K562 (cell line): ENCODE measurements at regions not wholly inside any gene's neighbourhood (a gene's known extent, or its start where the extent isn't known, plus 50 kb on each side); places are given as distances from the start of the nearest gene placed in this dataset.

ENCODE experiments used
- ARID4B ChIP-seq: sonication (generic); formaldehyde crosslinking; IDR thresholded peaks from 2 replicates; pipeline ENCODE4 v1.8.0; 2022; ENCODE audit warnings: mild to moderate bottlenecking, missing genetic modification reagents
- ATF7 ChIP-seq: fragments of 450-650 bp; IDR thresholded peaks from 2 replicates; pipeline ENCODE4 v1.7.1; 2014; ENCODE audit warnings: mild to moderate bottlenecking, moderate library complexity
- CTCF ChIP-seq, 3 experiments: IDR thresholded peaks in 2 of 3; conservative IDR thresholded peaks in 1 of 3; 2 replicates each; pipeline ENCODE4 v1.5.1; 2011 to 2012; ENCODE audit warnings: low read length in 3 of 3, mild to moderate bottlenecking in 3 of 3, control low read depth in 2 of 3, improper control_type of control experiment in 1 of 3, inconsistent platforms in 1 of 3, low read depth in 1 of 3, mixed read lengths in 1 of 3, moderate library complexity in 1 of 3; ENCODE audit not compliant: insufficient read depth in 2 of 3
- EHMT2 ChIP-seq: fragments of 450-650 bp; IDR thresholded peaks from 2 replicates; pipeline ENCODE4 v1.6.1; 2018; ENCODE audit warnings: antibody characterized with exemption
- EP300 ChIP-seq: IDR thresholded peaks from 2 replicates; pipeline ENCODE4 v1.6.1; 2012; ENCODE audit warnings: low read length, improper control_type of control experiment
- ESRRA ChIP-seq: fragments of 450-650 bp; IDR thresholded peaks from 2 replicates; pipeline ENCODE4 v1.6.1; 2014; ENCODE audit warnings: low read depth, mild to moderate bottlenecking, moderate library complexity, borderline replicate concordance
- FOSL1 ChIP-seq: fragments of 200-800 bp; sonication (Bioruptor generic); conservative IDR thresholded peaks from 2 replicates; pipeline ENCODE4 v1.6.1; 2016; ENCODE audit warnings: missing genetic modification characterization, missing compliant biosample characterization
- FOXP1 ChIP-seq: sonication (generic); formaldehyde crosslinking; IDR thresholded peaks from 2 replicates; pipeline ENCODE4 v1.8.0; 2022; ENCODE audit warnings: mild to moderate bottlenecking, missing genetic modification reagents
- POLR2H ChIP-seq: IDR thresholded peaks from 2 replicates; pipeline ENCODE4 v1.6.1; 2016; ENCODE audit warnings: missing genetic modification characterization, low read depth, mild to moderate bottlenecking, control low read depth, missing compliant biosample characterization, moderate library complexity
- ZNF140 ChIP-seq: fragments of 250-450 bp; sonication (Bioruptor Pico); IDR thresholded peaks from 2 replicates; pipeline ENCODE4 v1.8.0; 2021; ENCODE audit warnings: moderate library complexity, mild to moderate bottlenecking, inconsistent platforms
- ZNF79 ChIP-seq: fragments of 250-450 bp; sonication (Bioruptor Pico); IDR thresholded peaks from 2 replicates; pipeline ENCODE4 v1.4.0; 2020; ENCODE audit warnings: low read depth, mild to moderate bottlenecking, moderate library complexity

- TF ChIP-seq POLR2H (no peak), ZNF140 (CRISPR knock-in tag) (no peak), EP300 (no peak), FOXP1 (CRISPR knock-in tag) (no peak), FOSL1 (no peak), ARID4B (no peak), EHMT2 (no peak), CTCF (IDR thresholded peaks at IDR 0.05 in 2 of 3, conservative IDR thresholded peaks at IDR 0.05 in 1 of 3; ENCODE audit: insufficient read depth in 2 of 3, low read depth in 1 of 3, low read length in 3 of 3) (no peak), ATF7 (no peak), ZNF79 (CRISPR knock-in tag) (no peak), ESRRA (no peak)
Measured at GRCh38 chr21:24197923-24198322, 1409.4 kb downstream of the MRPL39 start.
